ENCODE measurements at regions not wholly inside any gene's neighbourhood (a gene's known extent, or its start where the extent isn't known, plus 50 kb on each side); places are given as distances from the start of the nearest gene placed in this dataset.

DNA sequence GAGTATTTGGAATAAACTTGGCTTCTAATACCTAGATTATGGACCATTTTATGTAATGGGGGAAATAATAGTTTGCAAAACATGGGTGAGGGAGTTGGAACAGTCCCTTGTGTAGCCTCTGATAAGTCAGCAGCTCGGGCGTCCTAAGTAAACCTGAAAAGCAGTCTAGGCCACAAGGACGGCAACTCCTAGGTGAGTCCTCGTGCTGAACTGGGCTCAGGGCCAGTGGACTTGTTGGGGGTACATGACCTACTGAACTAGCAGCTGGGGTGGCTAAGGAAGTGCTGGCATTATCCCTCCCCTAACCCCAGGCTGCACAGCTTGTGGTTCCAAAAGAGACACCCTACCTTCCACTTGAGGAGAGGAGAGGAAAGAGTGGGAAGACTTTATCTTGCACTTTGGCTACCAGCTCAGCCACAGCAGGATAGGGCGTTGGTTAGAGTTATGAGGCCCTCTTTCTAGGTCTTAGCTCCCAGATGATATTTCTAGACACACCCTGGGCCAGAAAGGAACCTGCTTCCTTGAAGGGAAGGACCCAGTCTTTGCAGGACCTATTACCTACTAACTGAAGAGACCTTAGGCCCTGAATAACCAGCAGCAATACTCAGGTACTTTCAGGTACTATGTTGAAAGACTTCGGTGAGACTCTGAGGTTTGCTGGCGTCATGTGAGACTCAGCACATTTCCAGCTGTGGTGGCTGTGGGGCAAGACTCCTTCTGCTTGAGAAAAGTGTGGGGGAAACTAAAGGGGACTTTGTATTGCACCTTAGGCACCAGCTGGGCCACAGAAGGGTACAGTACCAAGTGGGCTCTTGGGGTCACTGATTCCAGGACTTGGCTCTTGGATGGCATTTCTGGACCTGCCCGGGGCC is 71.0 kb downstream of the AQP4 start:
- TF ChIP-seq SIN3A (IDR thresholded peaks at IDR 0.05; ENCODE audit: borderline replicate concordance, low read depth, low read length) (no peak), PBX3 (IDR thresholded peaks at IDR 0.05) (no peak), NFIC (IDR thresholded peaks at IDR 0.05; ENCODE audit: borderline replicate concordance) (no peak), ZBTB33 (IDR thresholded peaks at IDR 0.05; ENCODE audit: borderline replicate concordance, low read depth) (no peak), FOXM1 (IDR thresholded peaks at IDR 0.05; ENCODE audit: low read depth) (no peak), FOSL2 (IDR thresholded peaks at IDR 0.05; ENCODE audit: borderline replicate concordance, low read depth) (no peak), RFX5 (IDR thresholded peaks at IDR 0.05; ENCODE audit: low read length) (no peak), JUND (IDR thresholded peaks at IDR 0.05) (no peak), FOXJ3 (CRISPR knock-in tag; IDR thresholded peaks at IDR 0.05) (no peak), MEF2A (IDR thresholded peaks at IDR 0.05; ENCODE audit: borderline replicate concordance, low read depth) (no peak), TEAD4 (IDR thresholded peaks at IDR 0.05; ENCODE audit: borderline replicate concordance, insufficient read depth) (no peak), GABPA (IDR thresholded peaks at IDR 0.05; ENCODE audit: low read depth) (no peak), RAD21 (IDR thresholded peaks at IDR 0.05; ENCODE audit: low read length) (no peak)
- TF ChIP-seq, protein P1, sequence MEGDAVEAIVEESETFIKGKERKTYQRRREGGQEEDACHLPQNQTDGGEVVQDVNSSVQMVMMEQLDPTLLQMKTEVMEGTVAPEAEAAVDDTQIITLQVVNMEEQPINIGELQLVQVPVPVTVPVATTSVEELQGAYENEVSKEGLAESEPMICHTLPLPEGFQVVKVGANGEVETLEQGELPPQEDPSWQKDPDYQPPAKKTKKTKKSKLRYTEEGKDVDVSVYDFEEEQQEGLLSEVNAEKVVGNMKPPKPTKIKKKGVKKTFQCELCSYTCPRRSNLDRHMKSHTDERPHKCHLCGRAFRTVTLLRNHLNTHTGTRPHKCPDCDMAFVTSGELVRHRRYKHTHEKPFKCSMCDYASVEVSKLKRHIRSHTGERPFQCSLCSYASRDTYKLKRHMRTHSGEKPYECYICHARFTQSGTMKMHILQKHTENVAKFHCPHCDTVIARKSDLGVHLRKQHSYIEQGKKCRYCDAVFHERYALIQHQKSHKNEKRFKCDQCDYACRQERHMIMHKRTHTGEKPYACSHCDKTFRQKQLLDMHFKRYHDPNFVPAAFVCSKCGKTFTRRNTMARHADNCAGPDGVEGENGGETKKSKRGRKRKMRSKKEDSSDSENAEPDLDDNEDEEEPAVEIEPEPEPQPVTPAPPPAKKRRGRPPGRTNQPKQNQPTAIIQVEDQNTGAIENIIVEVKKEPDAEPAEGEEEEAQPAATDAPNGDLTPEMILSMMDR (IDR thresholded peaks at IDR 0.05): no peak
- Histone ChIP-seq H3K4me1 (ENCODE audit: control insufficient read depth in 1 of 2, insufficient read depth in 2 of 2, low read depth in 1 of 2, low read length in 1 of 2) (no peaks in the 10 kb centered on the region; a peak in 1 of 4 replicates), H3K27ac (ENCODE audit: low read depth in 2 of 2, low read length in 1 of 2) (no peak overlapping the region), H3K27me3 (ENCODE audit: insufficient read depth) (no peaks in the 10 kb centered on the region), H3K4me2 (no peak overlapping the region), H3F3A (replicated peaks; ENCODE audit: insufficient read depth) (no peaks in the 10 kb centered on the region), H3K9ac (no peak overlapping the region), H3K79me2 (ENCODE audit: insufficient read depth) (no peaks in the 10 kb centered on the region), H3K4me3 (ENCODE audit: low read depth in 2 of 2, low read length in 1 of 2) (no peak overlapping the region), H3K9me3 (no peaks in the 10 kb centered on the region), H4K20me1 (ENCODE audit: insufficient read depth) (no peaks in the 10 kb centered on the region), H3K9me2 (no peaks in the 10 kb centered on the region), H2AFZ (ENCODE audit: low read depth) (no peak overlapping the region), H3K36me3 (replicated peaks in 1 of 2; ENCODE audit: control insufficient read depth in 1 of 2, insufficient read depth in 2 of 2, low read length in 1 of 2) (no peaks in the 10 kb centered on the region)
- POLR2A ChIA-PET: no interaction called here
- 49% methylated on average over 7 of the region's 8 CpGs for WGBS (ENCODE audit: low lambda C conversion rate)
- DNase-seq: no peak
- CTCF ChIA-PET: interaction anchor here (1.1 kb wide), 1 partner anchor 10 kb away, joined by 4 read pairs; no protein-coding TSS in a partner anchor

Data from SK-N-SH (cell line).